AG04449 (cell line): ENCODE measurements at regions not wholly inside any gene's neighbourhood (a gene's known extent, or its start where the extent isn't known, plus 50 kb on each side); places are given as distances from the start of the nearest gene placed in this dataset.

ENCODE experiments used
- CTCF ChIA-PET: fragments of 350-600 bp; formaldehyde crosslinking; extraction: SDS; loops from one replicate; lab custom pipeline; 2021; ENCODE audit warnings: antibody characterized with exemption; lab: Yijun Ruan, JAX
- POLR2A ChIA-PET: fragments of 400-600, 350-600 bp; formaldehyde crosslinking; extraction: SDS; loops from one replicate; lab custom pipeline; 2020; ENCODE audit warnings: antibody characterized with exemption, inconsistent platforms; lab: Yijun Ruan, JAX
- DNase-seq: peaks from one replicate; pipeline ENCODE4 v3.0.0-alpha.2; 2010; ENCODE audit warnings: low read depth, low spot score
- H3K4me3 ChIP-seq: 2 replicates; pipeline ENCODE4 v1.5.1; 2011; ENCODE audit warnings: low read depth, mild to moderate bottlenecking, control low read depth, low read length
- TF ChIP-seq, protein P1 (sequence below): IDR thresholded peaks from one replicate; pipeline ENCODE4 v1.5.1; 2011; ENCODE audit warnings: mild to moderate bottlenecking, moderate library complexity, low read length, control low read depth, inconsistent platforms; ENCODE audit not compliant: insufficient read depth; ENCODE audit errors: missing control alignments

DNA sequence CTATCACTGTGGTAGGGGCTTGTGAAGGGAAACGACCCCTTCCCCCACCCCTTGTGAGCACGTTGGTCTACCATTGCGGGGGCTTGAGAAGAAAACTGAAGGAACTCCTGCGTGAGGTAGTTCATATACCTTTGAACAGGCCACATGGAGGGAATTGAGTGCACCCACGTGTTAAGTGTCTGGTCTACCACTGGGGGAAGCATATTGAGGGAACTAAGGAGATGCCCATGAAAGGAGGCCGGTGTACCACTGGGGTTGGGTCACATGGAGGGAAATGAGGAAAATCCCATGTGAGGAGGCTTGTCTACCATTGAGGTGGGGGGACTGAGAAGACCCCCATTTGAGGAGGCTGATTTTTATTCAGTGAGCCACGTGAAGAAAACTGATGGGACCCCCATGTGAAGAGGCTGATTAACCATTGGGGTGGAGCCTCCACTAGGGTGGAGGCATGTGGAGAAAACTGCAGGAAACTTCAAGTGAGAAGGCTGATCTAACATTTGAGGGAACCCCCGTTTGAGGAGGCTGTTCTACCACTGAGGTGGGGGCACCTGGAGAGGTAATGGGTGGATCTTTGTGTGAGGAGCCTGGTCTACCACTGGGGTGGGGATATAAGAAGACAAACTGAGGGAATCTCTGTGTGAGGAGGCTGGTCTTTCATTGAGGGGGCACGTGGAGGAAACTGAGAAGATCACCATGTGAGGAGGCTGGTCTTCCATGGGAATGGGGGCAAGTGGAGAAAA lies 163.2 kb downstream of the FBLN2 start:
- DNase-seq: no peak
- no peak overlapping the region for H3K4me3 ChIP-seq
- ChIA-PET CTCF (no interaction called here), POLR2A (no interaction called here)
- TF ChIP-seq, protein P1, sequence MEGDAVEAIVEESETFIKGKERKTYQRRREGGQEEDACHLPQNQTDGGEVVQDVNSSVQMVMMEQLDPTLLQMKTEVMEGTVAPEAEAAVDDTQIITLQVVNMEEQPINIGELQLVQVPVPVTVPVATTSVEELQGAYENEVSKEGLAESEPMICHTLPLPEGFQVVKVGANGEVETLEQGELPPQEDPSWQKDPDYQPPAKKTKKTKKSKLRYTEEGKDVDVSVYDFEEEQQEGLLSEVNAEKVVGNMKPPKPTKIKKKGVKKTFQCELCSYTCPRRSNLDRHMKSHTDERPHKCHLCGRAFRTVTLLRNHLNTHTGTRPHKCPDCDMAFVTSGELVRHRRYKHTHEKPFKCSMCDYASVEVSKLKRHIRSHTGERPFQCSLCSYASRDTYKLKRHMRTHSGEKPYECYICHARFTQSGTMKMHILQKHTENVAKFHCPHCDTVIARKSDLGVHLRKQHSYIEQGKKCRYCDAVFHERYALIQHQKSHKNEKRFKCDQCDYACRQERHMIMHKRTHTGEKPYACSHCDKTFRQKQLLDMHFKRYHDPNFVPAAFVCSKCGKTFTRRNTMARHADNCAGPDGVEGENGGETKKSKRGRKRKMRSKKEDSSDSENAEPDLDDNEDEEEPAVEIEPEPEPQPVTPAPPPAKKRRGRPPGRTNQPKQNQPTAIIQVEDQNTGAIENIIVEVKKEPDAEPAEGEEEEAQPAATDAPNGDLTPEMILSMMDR: no peak

- no peak overlapping the region for H3K4me3 ChIP-seq
- no peak for DNase-seq
- TF ChIP-seq, protein P1: no peak
- ChIA-PET POLR2A (no interaction called here), CTCF (no interaction called here)
These were observed 161.3 kb downstream of the FBLN2 start for GRCh38 chr3:13710251-13710650.

DNA sequence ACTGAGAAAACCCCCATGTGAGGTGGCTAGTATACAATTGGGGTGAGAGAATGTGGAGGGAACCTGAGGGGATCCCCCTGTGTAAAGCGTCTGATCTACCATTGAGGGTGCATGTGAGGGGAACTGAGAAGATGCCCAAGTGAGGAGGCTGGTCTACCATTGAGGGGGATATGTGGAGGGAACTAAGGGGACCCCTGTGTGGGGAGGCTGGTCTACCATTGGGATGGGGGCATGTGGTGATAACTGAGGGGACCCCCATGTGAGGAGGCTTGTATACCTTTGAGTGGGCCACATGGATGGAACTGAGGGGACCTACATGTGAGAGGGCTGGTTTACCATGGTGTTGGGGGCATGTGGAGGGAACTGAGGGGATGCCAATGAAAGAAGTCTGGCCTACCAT lies 160.8 kb downstream of the FBLN2 start:
- no peak overlapping the region for H3K4me3 ChIP-seq
- TF ChIP-seq, protein P1: no peak
- ChIA-PET POLR2A (no interaction called here), CTCF (no interaction called here)
- DNase-seq: no peak

DNA sequence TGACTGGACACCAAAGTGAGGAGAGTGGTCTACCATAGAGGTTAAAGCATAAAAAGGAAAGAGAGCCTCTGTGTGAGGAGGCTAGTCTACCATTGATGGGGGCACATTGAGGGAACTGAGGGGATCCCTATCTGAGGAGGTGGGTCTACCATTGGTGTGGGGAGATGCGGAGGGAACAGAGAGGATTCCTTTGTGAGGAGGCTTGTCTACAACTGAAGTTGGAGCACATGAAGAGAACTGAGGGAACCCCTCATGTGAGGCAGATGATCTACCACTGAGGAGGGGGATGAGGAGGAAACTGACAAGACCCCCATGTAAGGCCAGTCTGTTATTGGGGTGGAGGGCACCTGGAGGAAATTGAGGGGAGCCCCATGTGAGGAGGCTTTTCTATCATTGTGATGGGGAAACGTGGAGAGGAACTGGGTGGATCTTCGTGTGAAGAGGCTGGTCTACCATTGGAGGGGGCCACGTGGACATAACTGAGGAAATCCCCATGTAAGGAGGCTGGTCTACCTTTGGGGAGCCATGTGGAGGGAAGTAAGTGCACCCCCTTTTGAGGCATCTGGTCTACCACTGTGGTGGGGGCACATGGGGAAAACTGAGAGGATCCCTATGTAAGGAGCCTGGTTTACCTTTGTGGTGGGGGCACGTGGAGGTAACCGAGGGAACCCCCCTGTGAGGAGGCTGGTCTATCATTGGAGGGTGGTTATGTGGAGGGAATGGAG lies 160.1 kb downstream of the FBLN2 start:
- CTCF ChIA-PET: no interaction called here
- POLR2A ChIA-PET: no interaction called here
- TF ChIP-seq, protein P1: no peak
- no peak for DNase-seq
- no peak overlapping the region for H3K4me3 ChIP-seq

DNA sequence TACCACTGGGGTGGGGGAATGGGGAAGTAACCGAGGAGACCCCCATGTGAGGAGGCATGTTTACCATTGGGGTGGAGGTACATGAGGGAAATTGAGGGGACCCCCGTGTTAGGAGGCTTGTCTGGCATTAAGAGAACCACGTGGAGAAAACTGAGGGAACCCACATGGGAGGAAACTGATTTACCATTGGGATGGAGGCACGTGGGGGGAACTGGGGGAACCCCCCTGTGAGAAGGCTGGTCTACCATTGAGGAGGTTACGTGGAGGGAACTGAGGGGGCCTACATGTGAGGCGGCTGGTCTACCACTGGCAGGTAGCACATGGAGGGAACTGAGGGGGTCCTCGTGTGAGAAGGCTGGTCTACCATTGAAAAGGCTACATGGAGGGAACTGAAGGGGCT lies 159.4 kb downstream of the FBLN2 start:
- POLR2A ChIA-PET: no interaction called here
- no peak for DNase-seq
- TF ChIP-seq, protein P1: no peak
- CTCF ChIA-PET: no interaction called here
- no peak overlapping the region for H3K4me3 ChIP-seq

- no peak for DNase-seq
- H3K4me3 ChIP-seq: no peak overlapping the region
- ChIA-PET POLR2A (no interaction called here), CTCF (no interaction called here)
- TF ChIP-seq, protein P1: no peak
These were observed 158.5 kb downstream of the FBLN2 start for GRCh38 chr3:13707456-13707855.
